T-cell (primary cell): ENCODE measurements at regions not wholly inside any gene's neighbourhood (a gene's known extent, or its start where the extent isn't known, plus 50 kb on each side); places are given as distances from the start of the nearest gene placed in this dataset.
"Not testable (repeated sequence)": the region's sequence is repeated elsewhere in the genome, so short reads cannot be mapped to it uniquely, and the experiment has no call there.

ENCODE experiments used
- ATAC-seq, 4 experiments: fragments of 200-7000 bp in 3 of 4; fragments of 150-1000 bp in 1 of 4; cut with Tn5 transposase; replicated peaks in 1 of 4; 1 replicate in 3 of 4; 2 replicates in 1 of 4; pipeline ENCODE4 v1.10.0; 2021; ENCODE audit warnings: moderate library complexity in 3 of 4, mild to moderate bottlenecking in 2 of 4, moderate number of reproducible peaks in 1 of 4
- CTCF ChIA-PET, 2 donors: fragments of 300-600 bp; sonication (Branson Sonifier 250); formaldehyde crosslinking; loops; one replicate each; lab custom pipeline; 2022; ENCODE audit warnings: antibody characterized with exemption in 2 of 2; lab: Charles Lee
- POLR2A ChIA-PET, 2 donors: fragments of 300-600 bp; sonication (Branson Sonifier 250); formaldehyde crosslinking; loops; one replicate each; lab custom pipeline; 2022; ENCODE audit warnings: antibody characterized with exemption in 2 of 2; lab: Charles Lee
- DNase-seq, 35 experiments: peaks; one replicate each; pipeline versions ENCODE4 v3.0.0 to v3.0.0-alpha.2; 2013 to 2023
- H3K27ac ChIP-seq: one replicate; pipeline ENCODE4 v1.5.1; 2013; ENCODE audit warnings: low read length
- H3K27me3 ChIP-seq, 2 experiments: replicated peaks in 1 of 2; 1 replicate in 1 of 2; 2 replicates in 1 of 2; pipeline versions ENCODE4 v1.6.1 to v1.7.0; 2013; ENCODE audit warnings: low read length in 1 of 2, mixed read lengths in 1 of 2; ENCODE audit not compliant: control insufficient read depth in 2 of 2, insufficient read depth in 2 of 2; ENCODE audit errors: extremely low read depth in 1 of 2
- H3K36me3 ChIP-seq, 2 donors: 1 replicate in 1 of 2; 2 replicates in 1 of 2; pipeline versions ENCODE4 v1.6.1 to v1.7.0; 2013; ENCODE audit warnings: low read length in 1 of 2; ENCODE audit not compliant: control insufficient read depth in 2 of 2, insufficient read depth in 1 of 2; ENCODE audit errors: extremely low read depth in 1 of 2
- H3K4me1 ChIP-seq, 2 experiments: 1 replicate in 1 of 2; 2 replicates in 1 of 2; pipeline versions ENCODE4 v1.6.1 to v1.7.0; 2013; ENCODE audit warnings: low read length in 2 of 2, mixed read lengths in 1 of 2; ENCODE audit not compliant: insufficient read depth in 2 of 2, control insufficient read depth in 1 of 2; ENCODE audit errors: extremely low read depth in 1 of 2
- H3K4me3 ChIP-seq, 2 donors: 1 replicate in 1 of 2; 2 replicates in 1 of 2; pipeline versions ENCODE4 v1.5.1 to v1.7.0; 2013; ENCODE audit warnings: mild to moderate bottlenecking in 2 of 2, low read length in 1 of 2, moderate library complexity in 1 of 2; ENCODE audit not compliant: control insufficient read depth in 1 of 2; ENCODE audit errors: extremely low read depth in 1 of 2
- H3K9me3 ChIP-seq: 2 replicates; pipeline ENCODE4 v1.7.0; 2013
- H3K27ac Mint-ChIP-seq, 2 donors: one replicate each; pipeline ENCODE4 v1.8.0; 2020 to 2021; ENCODE audit warnings: mild to moderate bottlenecking in 2 of 2, mixed read lengths in 2 of 2
- H3K27me3 Mint-ChIP-seq, 2 donors: one replicate each; pipeline ENCODE4 v1.8.0; 2021 to 2022; ENCODE audit warnings: mixed read lengths in 2 of 2
- H3K36me3 Mint-ChIP-seq: one replicate; pipeline ENCODE4 v1.8.0; 2021; ENCODE audit warnings: mixed read lengths
- H3K4me1 Mint-ChIP-seq, 3 donors: one replicate each; pipeline ENCODE4 v1.8.0; 2020 to 2022; ENCODE audit warnings: mixed read lengths in 3 of 3, mild to moderate bottlenecking in 1 of 3
- H3K4me3 Mint-ChIP-seq, 3 donors: one replicate each; pipeline ENCODE4 v1.8.0; 2020 to 2022; ENCODE audit warnings: mild to moderate bottlenecking in 3 of 3, mixed read lengths in 3 of 3, moderate library complexity in 3 of 3
- H3K9me3 Mint-ChIP-seq, 3 donors: one replicate each; pipeline ENCODE4 v1.8.0; 2020 to 2022; ENCODE audit warnings: mixed read lengths in 3 of 3
- WGBS: methylation state at CpG from one replicate; pipeline ENCODE4 v1.1.5; 2013; ENCODE audit warnings: missing lambda C conversion rate; ENCODE audit not compliant: insufficient coverage; 5-methylcytosine and 5-hydroxymethylcytosine counted together

GRCh38 chr4:155582041-155582440 is 84.6 kb upstream of the GUCY1A1 start:
- no peak overlapping the region for H3K4me3 ChIP-seq
- peaks cover 0 to 4% of the 10 kb centered on the region in 2 experiments for H3K4me1 ChIP-seq
- no peaks in the 10 kb centered on the region for H3K36me3 ChIP-seq
- no peak for ATAC-seq
- Mint-ChIP-seq H3K4me1 (peaks cover 10 to 12% (median 11%) of the 10 kb centered on the region in 3 donors), H3K36me3 (no peaks in the 10 kb centered on the region), H3K27me3 (no peaks in the 10 kb centered on the region), H3K27ac (no peak overlapping the region), H3K9me3 (peaks cover 0 to 6% (median 0%) of the 10 kb centered on the region in 3 donors), H3K4me3 (no peak overlapping the region)
- no CpG with 5 or more reads among the region's 1 CpG for WGBS
- no peaks in the 10 kb centered on the region for H3K27me3 ChIP-seq
- ChIA-PET POLR2A (no interaction called here), CTCF (no interaction called here)
- no peak for DNase-seq
- H3K9me3 ChIP-seq = no peaks in the 10 kb centered on the region
- no peak overlapping the region for H3K27ac ChIP-seq

DNA sequence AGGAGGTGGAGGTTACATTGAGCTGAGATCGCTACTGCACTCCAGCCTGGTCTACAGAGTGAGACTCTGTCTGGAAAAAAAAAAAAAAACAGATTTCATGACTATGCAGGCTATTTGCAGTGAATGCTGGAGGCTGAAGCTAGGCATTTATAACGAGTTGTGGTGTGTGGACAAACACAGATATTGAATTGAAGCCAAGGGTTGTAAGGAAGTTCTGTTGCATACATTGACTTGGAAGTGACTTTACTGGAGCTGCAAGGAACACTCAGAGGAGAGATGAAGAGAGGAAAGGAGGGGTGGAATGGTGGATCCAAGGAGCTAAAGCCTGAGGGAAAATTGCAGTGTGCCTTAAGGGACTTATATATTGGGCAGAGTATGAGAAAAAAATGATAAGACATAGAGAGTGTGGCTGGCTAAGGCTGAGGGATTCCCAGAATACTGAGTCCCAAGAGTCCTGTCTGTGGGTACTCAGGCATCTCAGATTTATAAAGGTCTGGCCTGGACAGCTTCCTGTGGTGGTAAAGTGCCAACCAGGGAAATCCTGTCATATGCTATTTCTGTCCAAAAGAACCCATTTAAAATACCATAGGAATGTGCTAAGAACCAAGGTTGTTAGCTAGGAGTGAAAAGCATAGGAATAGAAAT is 87.8 kb upstream of the GUCY1A1 start:
- Histone ChIP-seq H3K27me3 (no peaks in the 10 kb centered on the region), H3K36me3 (no peaks in the 10 kb centered on the region), H3K9me3 (no peaks in the 10 kb centered on the region), H3K4me3 (no peak overlapping the region), H3K27ac (no peak overlapping the region), H3K4me1 (peaks cover 0 to 4% of the 10 kb centered on the region in 2 experiments)
- no peak overlapping the region for H3K4me3 Mint-ChIP-seq
- H3K9me3 Mint-ChIP-seq = peaks cover 0 to 6% (median 0%) of the 10 kb centered on the region in 3 donors
- no peaks in the 10 kb centered on the region for H3K27me3 Mint-ChIP-seq
- CTCF ChIA-PET = no interaction called here
- no peak for DNase-seq
- H3K27ac Mint-ChIP-seq = no peak overlapping the region
- 47% methylated on average over 2 of the region's 2 CpGs for WGBS
- H3K36me3 Mint-ChIP-seq = no peaks in the 10 kb centered on the region
- no peak for ATAC-seq
- peaks cover 10 to 12% (median 11%) of the 10 kb centered on the region in 3 donors for H3K4me1 Mint-ChIP-seq
- POLR2A ChIA-PET = no interaction called here

DNA sequence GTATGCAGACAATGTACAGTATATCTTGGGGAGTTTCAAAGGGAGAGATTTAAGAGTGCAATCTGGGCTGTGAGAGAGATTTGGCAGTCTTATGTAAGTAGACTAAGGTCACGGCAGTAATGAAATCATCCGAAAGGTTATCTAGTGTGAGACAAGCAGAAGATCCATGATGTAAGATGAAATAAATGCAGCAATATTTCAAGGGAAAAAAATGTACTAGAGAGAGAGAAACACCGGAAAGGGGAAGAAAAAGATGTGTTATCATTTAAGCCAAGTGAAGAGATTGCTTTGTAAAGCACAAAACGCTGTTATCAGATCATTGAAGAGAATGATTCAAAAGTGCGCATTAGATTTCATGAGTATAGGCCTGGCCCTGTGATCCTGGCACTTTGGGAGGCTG is 88.4 kb upstream of the GUCY1A1 start:
- no peak overlapping the region for H3K27ac ChIP-seq
- Mint-ChIP-seq H3K36me3 (no peaks in the 10 kb centered on the region), H3K9me3 (peaks cover 0 to 2% (median 0%) of the 10 kb centered on the region in 3 donors), H3K4me3 (no peak overlapping the region), H3K4me1 (peaks cover 5 to 6% (median 5%) of the 10 kb centered on the region in 3 donors), H3K27me3 (no peaks in the 10 kb centered on the region), H3K27ac (no peak overlapping the region)
- ChIA-PET POLR2A (no interaction called here), CTCF (no interaction called here)
- no peaks in the 10 kb centered on the region for H3K27me3 ChIP-seq
- DNase-seq (no peak), ATAC-seq (no peak)
- no peaks in the 10 kb centered on the region for H3K9me3 ChIP-seq
- no peaks in the 10 kb centered on the region for H3K36me3 ChIP-seq
- 67% methylated on average over 2 of the region's 5 CpGs for WGBS
- H3K4me3 ChIP-seq = no peak overlapping the region
- no peaks in the 10 kb centered on the region for H3K4me1 ChIP-seq

- H3K9me3 Mint-ChIP-seq, H3K27me3 Mint-ChIP-seq, DNase-seq: not testable (repeated sequence)
Observed at GRCh38 chr4:155574329-155574728, 92.3 kb upstream of the GUCY1A1 start.

DNA sequence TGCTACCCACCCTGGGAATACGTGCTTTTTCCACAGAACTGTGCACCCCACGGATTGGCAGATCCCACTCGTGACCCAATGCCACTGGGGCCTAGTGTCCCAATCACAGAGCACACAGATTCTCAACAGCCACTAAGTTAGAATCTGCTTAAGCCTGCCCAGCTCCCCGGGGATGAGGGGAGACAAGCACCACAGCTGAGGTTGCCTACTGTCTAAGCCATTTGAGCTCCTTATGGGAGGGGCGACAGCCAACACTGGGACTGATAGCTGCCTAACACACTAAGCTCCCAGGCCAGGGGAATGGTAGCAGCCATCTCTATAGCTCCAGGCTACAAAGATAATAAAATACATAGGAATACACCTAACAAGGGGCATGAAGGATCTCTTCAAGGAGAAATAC is 93.5 kb upstream of the GUCY1A1 start:
- Mint-ChIP-seq H3K27ac (no peak overlapping the region), H3K4me3 (no peak overlapping the region), H3K9me3 (peaks cover 0 to 4% (median 0%) of the 10 kb centered on the region in 3 donors), H3K4me1 (no peaks in the 10 kb centered on the region), H3K36me3 (no peaks in the 10 kb centered on the region), H3K27me3 (peaks cover 0 to 2% of the 10 kb centered on the region in 2 donors)
- Histone ChIP-seq H3K4me3 (no peak overlapping the region), H3K27ac (no peak overlapping the region), H3K4me1 (no peaks in the 10 kb centered on the region), H3K36me3 (no peaks in the 10 kb centered on the region), H3K9me3 (no peaks in the 10 kb centered on the region), H3K27me3 (peaks cover 0 to 3% of the 10 kb centered on the region in 2 experiments)
- ChIA-PET POLR2A (no interaction called here), CTCF (no interaction called here)
- no peak for ATAC-seq
- no peak for DNase-seq
- 68% methylated on average over 4 of the region's 5 CpGs for WGBS

More at GRCh38 chr4:155574329-155574728, 92.3 kb upstream of the GUCY1A1 start:
- H3K27me3 ChIP-seq, CTCF ChIA-PET, H3K36me3 Mint-ChIP-seq, ATAC-seq, POLR2A ChIA-PET, H3K4me1 ChIP-seq, H3K9me3 ChIP-seq, H3K4me1 Mint-ChIP-seq, H3K4me3 Mint-ChIP-seq, H3K36me3 ChIP-seq, H3K4me3 ChIP-seq, H3K27ac Mint-ChIP-seq, H3K27ac ChIP-seq: not testable (repeated sequence)
- no CpG with 5 or more reads among the region's 1 CpG for WGBS

GRCh38 chr4:155572106-155572703 is 94.4 kb upstream of the GUCY1A1 start:
- H3K9me3 ChIP-seq = no peaks in the 10 kb centered on the region
- ChIA-PET POLR2A (no interaction called here), CTCF (no interaction called here)
- Mint-ChIP-seq H3K9me3 (peaks cover 0 to 4% (median 0%) of the 10 kb centered on the region in 3 donors), H3K27me3 (peaks cover 0 to 2% of the 10 kb centered on the region in 2 donors), H3K27ac (no peak overlapping the region), H3K36me3 (no peaks in the 10 kb centered on the region), H3K4me3 (no peak overlapping the region), H3K4me1 (no peaks in the 10 kb centered on the region)
- DNase-seq (no peak), ATAC-seq (no peak)
- H3K27me3 ChIP-seq = peaks cover 0 to 3% of the 10 kb centered on the region in 2 experiments
- no peaks in the 10 kb centered on the region for H3K36me3 ChIP-seq
- H3K4me3 ChIP-seq = no peak overlapping the region
- H3K4me1 ChIP-seq = no peaks in the 10 kb centered on the region
- H3K27ac ChIP-seq = no peak overlapping the region
- WGBS = 63% methylated on average over 8 of the region's 10 CpGs
